ENCODE measurements at regions not wholly inside any gene's neighbourhood (a gene's known extent, or its start where the extent isn't known, plus 50 kb on each side); places are given as distances from the start of the nearest gene placed in this dataset.
"Not testable (repeated sequence)": the region's sequence is repeated elsewhere in the genome, so short reads cannot be mapped to it uniquely, and the experiment has no call there.

GRCh38 chrX:98068024-98068580 is 1184.4 kb downstream of the RPA4 start:
- no peak for DNase-seq

- no peak for DNase-seq
These were observed 1187.6 kb downstream of the RPA4 start for GRCh38 chrX:98071331-98071730.

GRCh38 chrX:98077440-98077839 is 1193.7 kb downstream of the RPA4 start:
- no peak for DNase-seq

- DNase-seq = no peak
These were observed 1228.0 kb downstream of the RPA4 start for GRCh38 chrX:98111684-98112083.

- no peak for DNase-seq
These were observed 1230.3 kb downstream of the RPA4 start for GRCh38 chrX:98114021-98114420.

GRCh38 chrX:98141466-98141865 is 1257.8 kb downstream of the RPA4 start:
- no peak for DNase-seq

GRCh38 chrX:98191003-98191402 is 1307.3 kb downstream of the RPA4 start:
- DNase-seq = no peak

GRCh38 chrX:98194036-98194435 is 1310.3 kb downstream of the RPA4 start:
- no peak for DNase-seq

- no peak for DNase-seq
These were observed 1320.1 kb downstream of the RPA4 start for GRCh38 chrX:98203800-98204199.

- DNase-seq = no peak
These were observed 1324.2 kb downstream of the RPA4 start for GRCh38 chrX:98207947-98208346.

- no peak for DNase-seq
These were observed 1347.3 kb downstream of the RPA4 start for GRCh38 chrX:98231003-98231402.

- DNase-seq = not testable (repeated sequence)
These were observed 1356.4 kb downstream of the RPA4 start for GRCh38 chrX:98240061-98240460.

- DNase-seq = no peak
These were observed 1379.4 kb downstream of the RPA4 start for GRCh38 chrX:98263135-98263534.

GRCh38 chrX:98289726-98290125 is 1406.0 kb downstream of the RPA4 start:
- DNase-seq = no peak

- DNase-seq = no peak
These were observed 1410.6 kb downstream of the RPA4 start for GRCh38 chrX:98294310-98294709.

- DNase-seq = no peak
These were observed 1412.4 kb downstream of the RPA4 start for GRCh38 chrX:98296129-98296528.

- DNase-seq = no peak
These were observed 1416.1 kb downstream of the RPA4 start for GRCh38 chrX:98299785-98300184.

GRCh38 chrX:98300536-98300935 is 1416.8 kb downstream of the RPA4 start:
- not testable (repeated sequence) for DNase-seq

GRCh38 chrX:98331407-98331806 is 1447.7 kb downstream of the RPA4 start:
- no peak for DNase-seq

GRCh38 chrX:98338544-98338943 is 1454.8 kb downstream of the RPA4 start:
- no peak for DNase-seq

- DNase-seq = no peak
These were observed 1467.2 kb downstream of the RPA4 start for GRCh38 chrX:98350940-98351339.

- DNase-seq = no peak
These were observed 1473.4 kb downstream of the RPA4 start for GRCh38 chrX:98357146-98357545.

GRCh38 chrX:98362630-98363029 is 1478.9 kb downstream of the RPA4 start:
- no peak for DNase-seq

- no peak for DNase-seq
These were observed 1488.3 kb downstream of the RPA4 start for GRCh38 chrX:98371994-98372393.

GRCh38 chrX:98379134-98379533 is 1495.4 kb downstream of the RPA4 start:
- DNase-seq = no peak

- no peak for DNase-seq
These were observed 1496.4 kb downstream of the RPA4 start for GRCh38 chrX:98380106-98380505.

Measured in stimulated activated CD4-positive, alpha-beta T cell treated with anti-CD3 and anti-CD28 coated beads, Interleukin-15, amount 100 ng/mL, for 24 hours (primary cell).